Activated CD4-positive, alpha-beta T cell treated with anti-CD3 and anti-CD28 coated beads, Interleukin-2, amount 50 U/mL, for 16 hours (primary cell): ENCODE measurements at regions not wholly inside any gene's neighbourhood (a gene's known extent, or its start where the extent isn't known, plus 50 kb on each side); places are given as distances from the start of the nearest gene placed in this dataset.
"Not testable (repeated sequence)": the region's sequence is repeated elsewhere in the genome, so short reads cannot be mapped to it uniquely, and the experiment has no call there.

Source experiments
- DNase-seq: peaks from one replicate; pipeline ENCODE4 v3.0.0-alpha.2; 2020

DNA sequence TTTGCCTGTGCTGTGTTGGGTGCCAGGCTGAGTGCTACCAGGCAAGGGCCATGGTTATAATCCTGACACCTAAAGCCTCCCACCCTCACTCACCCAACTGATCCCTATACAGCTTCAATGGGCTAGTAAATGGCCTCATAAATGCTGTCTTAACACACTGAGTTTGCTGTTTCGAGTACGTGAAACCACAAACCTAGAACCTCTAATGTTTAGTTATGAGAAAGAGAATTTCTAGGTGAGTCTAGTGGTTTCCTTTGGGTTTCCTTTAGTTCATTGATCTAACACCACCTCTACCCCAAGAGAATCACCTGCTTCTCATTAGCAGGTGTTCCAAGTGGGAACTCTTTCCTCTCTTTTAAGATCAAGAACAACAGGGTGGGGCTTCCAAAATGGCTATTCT lies 172.0 kb downstream of the MC4R start:
- no peak for DNase-seq

DNA sequence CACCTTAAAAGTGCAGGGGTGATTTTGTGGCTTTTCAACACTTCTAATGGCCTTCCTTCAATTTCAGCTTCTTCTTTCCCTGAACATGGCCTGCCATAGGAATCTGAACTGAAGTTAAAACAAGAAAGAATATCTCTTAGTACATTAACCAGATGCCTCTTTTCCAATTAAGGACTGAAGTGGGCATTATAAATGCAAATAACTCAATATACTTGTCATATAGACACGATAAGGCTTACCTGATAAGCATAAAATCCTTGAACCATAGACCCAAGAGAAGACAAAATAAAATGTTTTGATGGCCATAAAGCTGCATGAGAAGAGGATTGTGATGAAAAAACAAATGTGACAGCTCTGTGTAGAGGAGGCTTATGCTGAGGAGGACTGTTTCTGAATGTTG lies 173.1 kb downstream of the MC4R start:
- no peak for DNase-seq

DNA sequence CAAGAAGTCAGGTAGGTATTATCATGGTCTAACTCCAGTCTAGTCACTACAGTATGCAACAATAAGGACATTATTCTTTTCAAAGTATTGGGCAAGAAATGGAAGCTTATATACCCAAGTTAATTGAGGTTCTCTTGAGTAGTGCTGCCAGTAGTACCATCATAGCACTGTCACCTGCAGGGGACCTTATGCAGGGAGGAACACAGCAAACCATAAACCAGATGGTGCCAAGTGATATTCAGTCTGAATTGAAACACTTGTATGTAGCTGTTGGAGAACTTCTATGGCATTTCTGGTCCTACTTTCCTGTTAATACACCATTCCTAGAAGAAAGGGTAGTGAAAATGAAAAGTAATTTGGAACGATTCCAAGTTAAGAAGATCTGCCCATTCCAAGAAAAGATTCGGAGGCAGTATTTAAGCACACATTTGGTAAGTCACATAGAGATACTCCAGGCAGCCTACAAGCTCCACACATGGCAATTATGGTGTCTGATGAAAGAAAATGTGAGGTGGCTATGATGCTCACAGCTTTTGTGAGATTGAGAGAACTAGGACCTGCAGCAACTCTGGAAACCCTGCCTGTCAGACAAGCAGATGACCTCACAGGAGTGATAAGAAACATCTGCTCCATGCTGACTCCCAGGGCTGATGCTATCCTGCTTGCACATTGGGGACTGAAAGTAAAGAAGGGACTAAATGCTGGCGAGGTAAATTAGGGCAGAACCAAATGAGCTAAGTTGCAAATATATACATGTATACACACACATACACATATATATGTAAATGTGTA lies 174.7 kb downstream of the MC4R start:
- no peak for DNase-seq

DNA sequence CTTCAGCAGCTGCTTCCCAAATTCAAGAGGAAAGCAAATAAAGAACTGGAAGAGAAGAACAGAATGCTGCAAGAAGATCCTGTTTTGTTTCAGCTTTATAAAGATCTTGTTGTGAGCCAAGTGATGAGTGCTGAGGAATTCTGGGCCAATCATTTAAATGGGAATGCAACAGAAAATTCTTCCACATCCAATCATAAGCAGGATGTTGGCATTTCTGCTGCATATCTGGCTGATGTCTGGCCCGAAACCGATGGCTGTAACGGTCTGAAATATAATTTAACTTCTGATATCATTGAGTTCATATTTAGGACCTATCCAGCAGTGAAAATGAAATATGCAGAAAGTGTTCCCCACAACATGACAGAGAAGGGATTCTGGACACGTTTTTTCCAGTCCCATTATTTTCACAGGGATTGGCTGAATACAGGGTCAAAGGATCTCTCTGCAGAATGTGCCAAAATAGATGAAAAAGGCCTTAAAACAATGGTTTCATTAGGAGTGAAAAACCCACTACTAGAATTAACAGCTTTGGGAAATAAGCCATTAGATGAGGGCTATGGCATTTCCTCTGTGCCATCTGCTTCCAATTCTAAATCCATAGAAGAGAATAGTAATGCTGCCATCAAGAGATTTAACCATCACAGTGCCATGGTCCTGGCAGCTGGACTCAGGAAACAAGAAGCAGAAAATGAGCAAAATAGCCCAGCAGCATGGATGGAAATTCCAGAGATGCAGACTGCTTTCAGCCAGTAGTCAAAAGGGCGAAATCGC lies 175.6 kb downstream of the MC4R start:
- DNase-seq: no peak

DNA sequence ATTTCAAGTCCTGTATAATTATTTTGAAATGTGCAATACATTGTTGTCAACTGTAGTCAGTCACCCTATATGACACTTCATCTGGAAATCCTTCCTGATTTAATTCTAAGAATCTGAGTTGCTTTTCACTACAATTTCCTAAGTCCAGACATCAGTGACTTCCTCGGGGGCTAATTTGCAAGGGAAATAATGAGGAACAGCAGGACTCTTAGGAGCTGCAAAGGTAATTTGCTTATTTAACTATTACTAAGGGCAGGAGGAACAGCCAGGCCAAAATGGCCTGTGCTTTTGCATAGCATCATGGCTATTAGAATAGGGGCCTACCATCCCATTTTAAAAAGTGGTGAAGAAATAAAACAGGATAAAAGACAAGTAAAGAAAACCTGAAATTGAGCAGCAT lies 178.8 kb downstream of the MC4R start:
- DNase-seq: no peak

DNA sequence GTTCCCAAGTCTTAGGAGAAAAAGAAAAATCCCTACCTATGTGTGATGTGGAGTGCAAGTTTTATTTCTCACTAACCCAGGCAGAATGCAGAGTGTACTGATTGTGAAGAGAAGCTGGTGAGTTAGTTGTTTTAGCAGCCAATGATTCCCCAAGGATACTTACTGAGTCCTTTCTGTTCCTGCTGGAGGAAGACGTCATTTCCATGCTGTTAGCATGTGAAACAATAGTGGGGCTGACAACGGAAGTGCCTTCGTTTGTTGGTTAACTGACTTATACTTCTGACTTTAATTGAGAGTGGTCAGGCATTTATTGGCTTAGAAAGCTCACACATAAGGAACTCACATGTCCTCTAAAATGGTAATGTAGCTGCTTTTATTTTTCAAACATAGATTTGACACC lies 180.6 kb downstream of the MC4R start:
- no peak for DNase-seq

DNA sequence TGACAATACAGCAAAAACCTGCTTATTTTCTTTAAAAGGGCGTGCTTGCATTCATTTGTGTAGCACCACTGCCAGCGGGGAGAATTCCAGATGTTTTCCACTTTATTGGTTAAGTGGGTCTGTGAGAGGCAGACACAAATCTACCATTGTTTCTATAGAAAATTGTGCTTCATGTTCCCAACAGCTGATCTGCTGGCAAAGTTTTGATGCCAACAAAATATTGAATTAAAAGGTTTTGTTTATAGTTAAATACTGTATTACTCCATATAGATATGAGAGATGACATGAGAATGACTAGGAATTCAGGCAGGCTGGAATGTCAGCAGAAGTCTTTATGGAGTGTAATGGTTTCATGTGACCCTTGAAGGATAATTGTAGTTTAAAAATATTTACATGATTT lies 182.7 kb downstream of the MC4R start:
- no peak for DNase-seq

DNA sequence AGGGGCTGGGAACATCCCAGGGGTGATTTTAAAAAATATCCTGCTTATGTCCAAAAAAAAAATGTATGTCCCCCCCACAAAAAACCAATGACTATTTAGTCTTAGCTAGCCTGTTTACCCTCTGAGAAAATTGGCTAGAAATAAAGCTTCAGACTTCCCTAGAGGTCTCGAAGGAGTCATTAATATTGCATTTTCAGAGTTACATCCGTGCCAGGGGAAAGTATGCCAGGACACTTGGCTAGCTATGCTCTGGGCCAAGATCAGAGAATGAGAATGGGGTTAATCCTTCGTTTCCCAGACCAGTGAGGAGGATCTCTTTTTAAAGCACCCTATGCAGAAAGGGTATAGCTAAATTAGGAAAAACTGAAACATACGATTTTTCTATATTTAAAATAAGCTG lies 183.6 kb downstream of the MC4R start:
- DNase-seq: no peak

DNA sequence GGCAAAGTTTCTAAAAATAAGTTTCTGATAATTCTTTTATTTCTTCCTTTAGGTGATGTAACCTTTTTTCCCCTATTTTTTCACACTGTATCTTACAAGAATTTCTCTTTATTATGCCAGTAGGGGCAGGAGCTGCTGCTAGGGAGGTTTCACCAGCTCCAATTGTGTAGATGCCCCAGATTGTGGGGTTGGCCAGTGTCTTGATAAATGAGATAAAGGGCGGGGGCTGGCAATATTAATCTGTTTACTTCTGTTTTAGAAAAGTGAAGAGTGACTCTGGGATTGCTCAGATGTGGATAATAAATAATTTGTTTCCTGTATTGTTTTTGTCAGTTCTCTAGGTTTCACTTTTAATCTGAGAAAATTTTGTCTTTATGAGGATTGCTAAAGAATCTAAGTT lies 190.4 kb downstream of the MC4R start:
- no peak for DNase-seq

DNA sequence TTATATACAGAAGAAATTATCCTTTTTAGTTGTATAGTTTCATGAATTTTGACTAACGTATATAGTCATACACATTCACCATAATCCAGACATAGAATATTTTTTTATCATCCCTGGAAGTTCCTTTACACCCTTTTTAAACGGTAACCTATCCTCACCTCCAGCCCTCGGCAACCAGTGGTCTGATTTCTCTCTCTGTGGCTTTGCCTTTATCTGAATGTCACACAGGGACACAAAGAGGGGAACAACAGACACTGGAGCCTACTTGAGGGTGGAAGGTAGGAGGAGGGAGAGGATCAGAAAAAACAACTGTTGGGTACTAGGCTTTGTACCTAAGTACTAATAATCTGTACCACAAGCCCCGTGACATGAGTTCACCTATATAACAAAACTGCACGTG lies 191.9 kb downstream of the MC4R start:
- no peak for DNase-seq

DNA sequence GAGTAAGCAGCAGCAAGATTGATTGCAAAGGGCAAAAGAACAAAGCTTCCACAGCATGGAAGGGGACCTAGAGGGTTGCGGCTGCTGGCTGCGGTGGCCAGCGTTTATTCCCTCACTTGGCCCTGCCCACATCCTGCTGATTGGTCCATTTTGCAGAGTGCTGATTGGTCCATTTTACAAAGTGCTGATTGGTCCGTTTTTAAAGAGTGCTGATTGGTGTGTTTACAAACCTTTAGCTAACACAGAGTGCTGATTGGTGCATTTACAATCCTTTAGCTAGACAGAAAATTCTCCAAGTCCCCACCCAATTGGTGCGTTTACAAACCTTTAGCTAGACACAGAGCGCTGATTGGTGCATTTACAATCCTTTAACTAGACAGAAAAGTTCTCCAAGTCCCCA lies 194.4 kb downstream of the MC4R start:
- DNase-seq: not testable (repeated sequence)

DNA sequence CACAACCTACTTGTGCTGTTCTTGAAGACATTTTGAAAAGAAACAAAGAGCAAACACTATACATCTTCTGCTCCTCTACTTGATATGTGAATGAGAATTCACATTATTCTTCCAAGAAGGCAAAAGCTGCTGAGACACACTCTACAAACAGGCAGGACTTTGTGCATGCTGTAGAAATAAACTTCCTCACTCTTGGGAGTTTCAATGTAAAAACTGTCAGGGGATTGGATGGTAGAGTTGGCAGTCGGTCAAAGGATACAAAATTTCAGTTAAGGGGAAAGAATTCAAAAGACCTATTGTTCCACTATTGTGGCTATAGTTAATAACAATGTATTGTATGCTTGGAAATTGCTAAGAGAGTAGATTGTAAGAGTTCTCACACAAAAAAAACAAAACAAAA lies 196.3 kb downstream of the MC4R start:
- no peak for DNase-seq

DNA sequence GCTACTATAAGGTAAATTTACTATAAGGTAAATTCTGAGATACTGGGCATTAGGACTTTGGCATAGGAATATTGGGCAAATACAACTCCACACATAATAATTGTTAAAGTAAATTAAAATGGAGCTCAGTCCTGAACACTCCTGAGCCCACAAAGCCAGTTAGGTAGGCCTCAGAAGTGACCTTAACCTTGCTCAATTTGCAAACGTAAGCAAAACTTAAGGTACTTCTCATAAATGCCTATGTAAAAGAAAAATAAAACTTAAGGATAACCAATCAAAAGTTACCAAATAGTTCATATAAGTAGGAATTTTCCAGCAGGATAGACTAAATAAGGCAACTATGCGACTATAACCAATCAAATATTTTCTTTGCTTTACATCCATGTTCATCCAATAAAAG lies 197.7 kb downstream of the MC4R start:
- no peak for DNase-seq

DNA sequence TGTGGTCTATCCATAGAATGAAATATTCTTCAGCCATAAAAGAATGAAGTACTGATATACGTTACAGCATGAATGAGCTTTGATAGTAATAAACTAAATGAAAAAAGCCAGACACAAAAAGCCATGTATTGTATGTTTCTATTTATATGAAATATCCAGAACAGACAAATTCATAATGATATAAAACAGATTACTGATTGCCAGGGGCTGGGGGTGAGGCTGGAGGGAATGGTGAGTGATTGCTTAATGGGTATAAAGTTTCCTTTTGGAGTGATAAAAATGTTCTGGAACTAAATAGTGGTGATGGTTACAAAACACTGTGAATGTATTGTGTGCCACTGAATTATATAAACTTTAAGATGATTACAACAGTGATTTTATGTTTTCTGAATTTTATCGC lies 200.5 kb downstream of the MC4R start:
- no peak for DNase-seq

DNA sequence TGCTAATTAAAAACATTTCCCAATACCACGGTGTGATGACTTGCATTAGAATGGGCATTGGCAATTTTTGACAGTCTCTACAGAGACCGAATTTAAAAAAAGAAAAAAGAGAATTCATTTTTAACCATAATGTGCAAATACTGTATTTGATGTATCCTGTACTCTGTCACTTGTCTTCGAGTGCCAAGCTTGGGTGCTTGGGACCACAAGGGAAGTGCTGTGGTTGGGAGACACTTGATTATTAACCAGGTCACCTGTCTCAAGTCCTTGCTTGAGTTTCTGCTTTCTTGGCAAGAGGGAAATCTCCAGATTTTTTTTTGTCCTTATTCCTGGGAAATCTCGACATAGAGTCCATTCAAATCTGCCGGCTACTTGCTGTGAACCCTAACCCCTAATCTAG lies 209.0 kb downstream of the MC4R start:
- DNase-seq: no peak

DNA sequence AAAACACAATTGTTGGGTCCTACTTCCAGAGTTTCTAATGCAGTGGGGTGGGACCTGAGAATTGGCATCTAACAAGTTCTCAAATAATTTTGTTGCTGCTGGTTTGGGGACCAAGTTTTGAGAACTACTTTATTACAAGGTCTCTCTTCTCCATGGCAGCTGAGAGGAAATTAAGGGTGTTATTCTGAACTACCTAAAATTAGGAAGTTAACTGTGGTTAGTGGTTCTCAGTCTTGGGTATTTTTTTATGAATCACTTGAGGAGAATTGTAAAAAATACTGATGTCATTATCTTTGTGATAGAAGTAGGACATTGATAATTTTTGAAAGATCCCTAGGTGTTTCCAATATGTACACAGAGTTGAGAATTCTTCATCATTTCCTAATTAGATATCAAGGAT lies 210.2 kb downstream of the MC4R start:
- DNase-seq: no peak

DNA sequence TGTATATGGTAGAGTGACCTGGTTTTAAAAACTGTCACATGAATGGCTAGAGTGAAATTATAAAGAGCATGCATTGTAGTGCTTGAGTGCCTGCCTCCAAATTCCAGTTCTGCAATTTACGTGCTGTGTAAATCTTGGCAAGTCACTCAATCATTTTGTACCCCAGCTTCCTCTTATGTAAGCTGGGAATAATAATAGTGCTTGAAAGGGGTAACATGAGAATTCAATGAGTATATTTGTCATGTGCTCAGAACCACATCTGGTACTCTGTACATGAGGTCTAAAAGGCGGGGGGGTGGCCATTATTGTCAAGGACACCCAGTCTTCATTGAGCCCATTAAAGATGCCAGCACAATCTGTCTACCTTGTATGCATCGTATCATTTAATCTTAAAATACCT lies 214.8 kb downstream of the MC4R start:
- DNase-seq: no peak

DNA sequence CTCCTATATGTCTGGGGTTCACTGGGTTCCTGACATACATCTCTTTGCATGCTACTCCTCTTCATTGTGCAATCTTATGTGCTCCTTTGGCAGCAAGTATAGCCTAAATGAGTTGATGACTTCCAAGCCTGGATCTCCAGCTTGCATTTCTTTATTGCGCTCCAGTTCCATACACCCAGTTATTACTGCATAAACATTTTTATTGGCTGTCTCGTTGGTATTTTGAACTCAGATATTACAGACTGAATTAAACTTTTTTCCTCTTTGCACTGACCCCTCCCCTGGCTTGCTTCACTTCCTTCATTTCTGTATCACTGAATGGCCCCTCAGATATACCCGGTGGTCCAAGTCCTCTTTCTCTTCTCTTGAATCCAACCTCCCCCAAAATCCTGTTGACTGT lies 219.2 kb downstream of the MC4R start:
- DNase-seq: no peak

DNA sequence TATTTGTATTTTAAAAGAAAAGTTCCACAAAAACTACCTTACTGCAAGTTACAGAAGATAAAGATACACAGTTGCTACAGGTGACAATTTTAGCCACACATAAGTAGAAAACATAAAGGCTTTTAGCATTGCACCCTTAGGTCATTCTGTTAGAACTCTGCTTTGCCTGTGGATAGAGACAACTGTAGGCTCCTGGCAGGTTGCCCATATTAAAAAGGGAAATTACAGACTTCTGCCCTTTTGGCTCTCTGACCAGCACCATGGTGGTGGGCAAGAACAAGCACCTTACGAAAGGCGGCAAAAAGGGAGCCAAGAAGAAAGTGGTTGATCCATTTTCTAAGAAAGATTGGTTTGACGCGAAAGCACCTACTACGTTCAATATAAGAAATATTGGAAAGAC lies 223.3 kb downstream of the MC4R start:
- DNase-seq: no peak

DNA sequence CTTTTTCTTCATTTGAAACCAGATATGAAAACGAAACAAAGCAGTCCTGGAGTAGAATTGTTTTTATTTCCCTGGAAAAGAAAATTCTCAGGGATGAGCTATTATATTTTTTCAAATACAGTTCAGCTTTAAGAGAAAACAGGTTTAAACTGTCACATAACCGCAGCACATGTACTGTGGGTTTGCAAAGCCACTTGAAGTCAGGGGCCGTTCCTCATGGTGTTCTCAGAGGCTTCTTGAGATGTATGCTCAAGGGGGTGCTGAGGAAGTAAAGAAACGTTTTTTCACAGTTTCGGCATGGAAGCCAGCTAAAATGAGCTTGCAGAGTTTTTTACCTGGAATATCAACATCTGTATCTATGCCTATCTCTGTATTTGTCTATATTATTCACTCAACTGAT lies 225.3 kb downstream of the MC4R start:
- DNase-seq: no peak

DNA sequence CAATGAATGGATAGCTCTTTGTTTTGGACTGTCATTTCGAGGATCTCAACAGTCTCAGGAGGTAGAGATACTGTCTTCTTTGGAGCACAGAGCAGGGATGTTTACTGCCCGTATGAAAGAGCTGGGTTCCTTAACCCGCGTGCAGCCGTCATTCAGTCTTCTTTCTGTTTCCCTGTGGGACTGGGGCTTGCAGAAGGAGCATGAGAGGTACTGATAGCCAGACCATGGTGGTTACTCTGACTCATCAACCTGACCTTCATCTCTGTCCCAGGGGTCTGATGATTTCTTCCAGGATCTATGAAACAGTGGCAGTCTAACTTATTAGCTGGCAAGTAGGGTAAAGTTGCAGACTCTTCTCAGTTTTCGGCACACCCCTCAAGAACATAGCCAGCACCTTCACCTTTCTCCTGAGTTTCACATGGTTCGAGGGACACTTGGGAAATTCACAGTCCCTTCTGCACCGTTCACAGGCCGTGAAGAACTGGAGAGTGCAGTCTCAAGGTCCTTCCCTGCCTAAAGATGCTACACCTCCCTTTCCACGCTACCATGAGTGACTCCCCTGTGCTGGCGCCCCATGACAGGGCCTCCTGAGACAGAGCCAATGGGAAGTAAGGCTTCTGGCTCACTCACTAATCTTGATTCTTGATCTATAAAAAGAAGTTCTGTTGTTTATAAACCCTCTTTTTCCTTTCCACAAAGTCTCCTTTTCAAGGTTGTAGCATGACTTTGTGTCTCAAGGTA lies 226.2 kb downstream of the MC4R start:
- no peak for DNase-seq

DNA sequence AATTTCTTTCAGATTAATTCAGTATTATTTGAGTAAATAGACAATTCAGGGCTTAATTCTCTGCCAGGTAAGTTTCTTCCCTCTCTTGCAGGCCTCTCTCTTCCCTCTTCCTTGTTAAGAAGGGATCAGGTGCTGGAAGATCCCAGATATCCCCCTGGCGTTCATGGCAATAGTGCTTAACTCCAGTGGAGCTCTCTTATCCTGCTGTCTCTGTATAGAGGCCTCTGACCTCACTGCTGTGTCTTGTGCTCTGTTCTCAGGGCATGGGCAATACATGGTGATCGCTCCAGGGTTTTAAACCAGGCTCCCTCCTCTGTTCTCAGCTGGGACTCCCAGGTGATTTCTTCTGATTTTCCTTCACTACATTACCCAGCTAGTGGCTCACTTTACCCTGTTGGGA lies 226.8 kb downstream of the MC4R start:
- DNase-seq: no peak

DNA sequence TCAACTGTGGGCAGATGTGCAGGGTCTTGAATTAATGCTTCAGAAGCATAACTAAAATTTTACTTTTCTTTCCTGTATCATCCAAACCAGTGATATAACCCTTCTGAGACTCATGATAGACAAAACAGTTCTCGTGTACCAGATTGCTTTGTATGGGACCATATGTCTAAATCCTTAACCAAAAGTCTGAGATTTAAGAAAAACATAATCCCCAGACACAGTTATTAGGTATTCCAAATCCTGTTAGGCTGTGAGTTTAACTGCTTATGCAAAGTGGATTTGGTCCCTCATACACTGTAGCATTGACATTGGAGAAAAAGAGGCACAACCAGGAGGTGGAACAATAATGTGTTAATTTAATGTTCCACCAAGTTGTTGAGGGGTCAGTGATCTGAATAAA lies 235.0 kb downstream of the PMAIP1 start:
- no peak for DNase-seq

DNA sequence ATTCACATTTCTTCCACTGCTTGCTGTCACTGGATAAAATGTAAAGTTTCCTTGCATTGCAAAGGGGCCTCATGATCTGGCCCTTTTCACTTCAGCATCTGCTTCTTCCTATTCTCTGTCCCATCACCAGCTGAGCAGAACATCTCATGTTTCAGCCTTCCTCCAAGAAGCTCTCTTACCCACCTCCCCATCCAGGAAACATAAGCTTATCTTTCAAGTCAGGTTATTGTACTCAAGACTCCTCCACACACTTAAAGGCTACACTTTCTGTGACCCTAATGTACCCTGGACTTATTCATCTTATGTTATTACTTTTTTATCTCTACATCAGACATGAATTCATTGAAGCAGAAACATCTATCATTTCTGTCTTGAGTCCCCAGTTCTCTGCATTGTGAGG lies 230.5 kb downstream of the PMAIP1 start:
- no peak for DNase-seq
